ENCODE measurements at regions not wholly inside any gene's neighbourhood (a gene's known extent, or its start where the extent isn't known, plus 50 kb on each side); places are given as distances from the start of the nearest gene placed in this dataset.

- CTCF ChIA-PET: no interaction called here
- no peaks in the 10 kb centered on the region for H3K36me3 Mint-ChIP-seq (ENCODE audit: insufficient read depth, unreplicated experiment)
- TF ChIP-seq, protein P1, sequence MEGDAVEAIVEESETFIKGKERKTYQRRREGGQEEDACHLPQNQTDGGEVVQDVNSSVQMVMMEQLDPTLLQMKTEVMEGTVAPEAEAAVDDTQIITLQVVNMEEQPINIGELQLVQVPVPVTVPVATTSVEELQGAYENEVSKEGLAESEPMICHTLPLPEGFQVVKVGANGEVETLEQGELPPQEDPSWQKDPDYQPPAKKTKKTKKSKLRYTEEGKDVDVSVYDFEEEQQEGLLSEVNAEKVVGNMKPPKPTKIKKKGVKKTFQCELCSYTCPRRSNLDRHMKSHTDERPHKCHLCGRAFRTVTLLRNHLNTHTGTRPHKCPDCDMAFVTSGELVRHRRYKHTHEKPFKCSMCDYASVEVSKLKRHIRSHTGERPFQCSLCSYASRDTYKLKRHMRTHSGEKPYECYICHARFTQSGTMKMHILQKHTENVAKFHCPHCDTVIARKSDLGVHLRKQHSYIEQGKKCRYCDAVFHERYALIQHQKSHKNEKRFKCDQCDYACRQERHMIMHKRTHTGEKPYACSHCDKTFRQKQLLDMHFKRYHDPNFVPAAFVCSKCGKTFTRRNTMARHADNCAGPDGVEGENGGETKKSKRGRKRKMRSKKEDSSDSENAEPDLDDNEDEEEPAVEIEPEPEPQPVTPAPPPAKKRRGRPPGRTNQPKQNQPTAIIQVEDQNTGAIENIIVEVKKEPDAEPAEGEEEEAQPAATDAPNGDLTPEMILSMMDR (IDR thresholded peaks at IDR 0.05; ENCODE audit: unreplicated experiment): no peak
- DNase-seq: no peak
- no peak overlapping the region for H3K4me3 Mint-ChIP-seq (ENCODE audit: low read depth, unreplicated experiment)
- intact Hi-C loops (cut with micrococcal nuclease; ENCODE audit: unreplicated experiment): no loop called here
- peaks cover 2% of the 10 kb centered on the region for H3K9me3 Mint-ChIP-seq (ENCODE audit: low read depth, unreplicated experiment)
- peaks cover 13% of the 10 kb centered on the region for H3K27me3 Mint-ChIP-seq (ENCODE audit: unreplicated experiment)
- H3K4me1 Mint-ChIP-seq (ENCODE audit: low read depth, unreplicated experiment): no peaks in the 10 kb centered on the region
- no peak overlapping the region for H3K27ac Mint-ChIP-seq (ENCODE audit: unreplicated experiment)
- BruUV-seq (replicated peaks): no TSS peak
Measured at GRCh38 chr12:94806617-94807016, 156.3 kb upstream of the TMCC3 start.

DNA sequence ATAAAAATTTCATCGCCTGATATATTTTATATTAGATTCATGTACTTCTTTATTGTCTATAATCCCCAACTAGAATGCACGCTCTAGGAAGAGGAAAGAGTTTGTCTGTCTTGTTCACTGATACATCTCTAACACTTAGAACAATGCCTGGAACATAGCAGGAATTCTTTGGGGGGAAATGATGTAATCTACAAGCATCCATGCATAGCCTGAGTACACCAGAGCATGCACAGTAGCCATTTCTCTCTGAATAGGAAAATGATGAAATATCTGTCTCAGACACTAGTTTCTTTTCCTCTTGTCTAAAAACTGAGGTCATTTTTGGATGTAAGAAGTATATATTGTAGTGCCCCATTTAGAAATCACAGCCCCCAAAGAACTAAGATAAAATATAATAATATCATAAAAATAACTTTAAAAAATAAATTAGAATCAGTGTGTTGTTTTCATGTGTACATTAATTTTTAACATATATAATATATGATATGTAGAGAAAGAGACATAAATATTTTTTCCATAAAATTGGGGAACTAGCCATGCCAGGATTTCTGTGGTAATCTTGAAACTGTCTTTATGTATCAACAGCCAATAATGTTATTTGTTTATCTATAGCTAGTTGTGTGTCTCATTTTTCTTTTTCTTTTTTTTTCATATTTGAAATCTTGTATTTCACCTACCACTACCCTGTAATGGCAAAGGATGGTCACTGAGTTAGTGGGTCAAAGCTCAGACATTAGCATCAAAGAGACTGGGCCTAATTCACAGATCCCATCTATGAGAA lies 155.6 kb upstream of the TMCC3 start:
- H3K27ac Mint-ChIP-seq (ENCODE audit: unreplicated experiment): no peak overlapping the region
- peaks cover 13% of the 10 kb centered on the region for H3K27me3 Mint-ChIP-seq (ENCODE audit: unreplicated experiment)
- H3K9me3 Mint-ChIP-seq (ENCODE audit: low read depth, unreplicated experiment): no peaks in the 10 kb centered on the region
- no peaks in the 10 kb centered on the region for H3K4me1 Mint-ChIP-seq (ENCODE audit: low read depth, unreplicated experiment)
- TF ChIP-seq, protein P1 (IDR thresholded peaks at IDR 0.05; ENCODE audit: unreplicated experiment): no peak
- no peak for DNase-seq
- H3K36me3 Mint-ChIP-seq (ENCODE audit: insufficient read depth, unreplicated experiment): no peaks in the 10 kb centered on the region
- H3K4me3 Mint-ChIP-seq (ENCODE audit: low read depth, unreplicated experiment): no peak overlapping the region
- CTCF ChIA-PET: no interaction called here
- no TSS peak for BruUV-seq (replicated peaks)
- intact Hi-C loops (cut with micrococcal nuclease; ENCODE audit: unreplicated experiment): no loop called here

DNA sequence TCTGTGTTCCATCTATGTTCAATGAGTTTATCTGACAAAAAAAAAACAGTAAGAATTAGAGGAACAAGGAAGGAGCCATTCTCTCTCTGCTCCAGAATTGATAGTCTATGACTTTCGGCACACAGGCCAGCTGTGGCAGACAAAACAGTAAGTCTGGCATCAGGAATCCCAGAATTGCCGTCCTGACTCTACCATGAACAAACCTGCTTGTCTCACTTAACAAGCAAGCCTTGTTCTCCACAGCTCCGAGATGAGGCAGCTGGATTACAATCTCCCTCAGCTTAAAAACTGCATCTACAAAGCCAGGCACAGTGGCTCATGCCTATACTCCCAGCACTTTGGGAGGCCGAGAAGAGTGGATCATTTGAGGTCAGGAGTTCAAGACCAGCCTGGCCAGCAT lies 153.6 kb upstream of the TMCC3 start:
- Mint-ChIP-seq H3K36me3 (ENCODE audit: insufficient read depth, unreplicated experiment) (no peaks in the 10 kb centered on the region), H3K9me3 (ENCODE audit: low read depth, unreplicated experiment) (no peaks in the 10 kb centered on the region), H3K27ac (ENCODE audit: unreplicated experiment) (no peak overlapping the region), H3K4me3 (ENCODE audit: low read depth, unreplicated experiment) (no peak overlapping the region), H3K27me3 (ENCODE audit: unreplicated experiment) (peaks cover under 1% of the 10 kb centered on the region), H3K4me1 (ENCODE audit: low read depth, unreplicated experiment) (no peaks in the 10 kb centered on the region)
- intact Hi-C loops (cut with micrococcal nuclease; ENCODE audit: unreplicated experiment): no loop called here
- no peak for DNase-seq
- TF ChIP-seq, protein P1 (IDR thresholded peaks at IDR 0.05; ENCODE audit: unreplicated experiment): no peak
- CTCF ChIA-PET: no interaction called here
- BruUV-seq (replicated peaks): no TSS peak

GRCh38 chr12:94802796-94803195 lies 152.4 kb upstream of the TMCC3 start:
- Mint-ChIP-seq H3K4me3 (ENCODE audit: low read depth, unreplicated experiment) (no peak overlapping the region), H3K9me3 (ENCODE audit: low read depth, unreplicated experiment) (no peaks in the 10 kb centered on the region), H3K27me3 (ENCODE audit: unreplicated experiment) (peaks cover 4% of the 10 kb centered on the region), H3K4me1 (ENCODE audit: low read depth, unreplicated experiment) (no peaks in the 10 kb centered on the region), H3K27ac (ENCODE audit: unreplicated experiment) (no peak overlapping the region), H3K36me3 (ENCODE audit: insufficient read depth, unreplicated experiment) (no peaks in the 10 kb centered on the region)
- intact Hi-C loops (cut with micrococcal nuclease; ENCODE audit: unreplicated experiment): no loop called here
- BruUV-seq (replicated peaks): no TSS peak
- no peak for DNase-seq
- CTCF ChIA-PET: no interaction called here
- TF ChIP-seq, protein P1 (IDR thresholded peaks at IDR 0.05; ENCODE audit: unreplicated experiment): no peak

All from Calu3 (cell line).